ENCODE measurements at regions not wholly inside any gene's neighbourhood (a gene's known extent, or its start where the extent isn't known, plus 50 kb on each side); places are given as distances from the start of the nearest gene placed in this dataset.

- H3K4me3 ChIP-seq (ENCODE audit: insufficient read length, low read depth): no peak overlapping the region
- H3K9me3 ChIP-seq (ENCODE audit: insufficient read depth, low read length): no peaks in the 10 kb centered on the region
- TF ChIP-seq YY1 (IDR thresholded peaks at IDR 0.05; ENCODE audit: insufficient read depth, insufficient read length) (no peak), SUZ12 (IDR thresholded peaks at IDR 0.05; ENCODE audit: extremely low read depth, insufficient read depth, insufficient read length) (no peak), ZNF274 (IDR thresholded peaks at IDR 0.05; ENCODE audit: low read depth, low read length) (no peak)
- no peak overlapping the region for H3K9ac ChIP-seq (ENCODE audit: insufficient read length, low read depth)
- DNase-seq (ENCODE audit: low read depth, low spot score): peak; percentile 30
- H3K36me3 ChIP-seq (ENCODE audit: insufficient read depth, insufficient read length, low read length): no peaks in the 10 kb centered on the region
- H3K27me3 ChIP-seq (ENCODE audit: insufficient read depth, insufficient read length): no peaks in the 10 kb centered on the region
- no peaks in the 10 kb centered on the region for H3K4me1 ChIP-seq (ENCODE audit: insufficient read depth, insufficient read length)
Measured at GRCh38 chr4:179097741-179098140, 1655.5 kb upstream of the AGA start.

- Histone ChIP-seq H3K4me3 (ENCODE audit: insufficient read length, low read depth) (no peak overlapping the region), H3K9ac (ENCODE audit: insufficient read length, low read depth) (no peak overlapping the region), H3K9me3 (ENCODE audit: insufficient read depth, low read length) (no peaks in the 10 kb centered on the region), H3K36me3 (ENCODE audit: insufficient read depth, insufficient read length, low read length) (no peaks in the 10 kb centered on the region), H3K4me1 (ENCODE audit: insufficient read depth, insufficient read length) (no peaks in the 10 kb centered on the region), H3K27me3 (ENCODE audit: insufficient read depth, insufficient read length) (no peaks in the 10 kb centered on the region)
- DNase-seq (ENCODE audit: low read depth, low spot score): no peak
- no peak for TF ChIP-seq ZNF274 (IDR thresholded peaks at IDR 0.05; ENCODE audit: low read depth, low read length)
- TF ChIP-seq SUZ12 (IDR thresholded peaks at IDR 0.05; ENCODE audit: extremely low read depth, insufficient read depth, insufficient read length): no peak
- no peak for TF ChIP-seq YY1 (IDR thresholded peaks at IDR 0.05; ENCODE audit: insufficient read depth, insufficient read length)
Measured at GRCh38 chr4:179110356-179110755, 1668.1 kb upstream of the AGA start.

- Histone ChIP-seq H3K4me3 (ENCODE audit: insufficient read length, low read depth) (no peak overlapping the region), H3K9me3 (ENCODE audit: insufficient read depth, low read length) (no peaks in the 10 kb centered on the region), H3K36me3 (ENCODE audit: insufficient read depth, insufficient read length, low read length) (no peaks in the 10 kb centered on the region), H3K4me1 (ENCODE audit: insufficient read depth, insufficient read length) (no peaks in the 10 kb centered on the region), H3K27me3 (ENCODE audit: insufficient read depth, insufficient read length) (no peaks in the 10 kb centered on the region), H3K9ac (ENCODE audit: insufficient read length, low read depth) (no peak overlapping the region)
- DNase-seq (ENCODE audit: low read depth, low spot score): no peak
- TF ChIP-seq ZNF274 (IDR thresholded peaks at IDR 0.05; ENCODE audit: low read depth, low read length): no peak
- TF ChIP-seq SUZ12 (IDR thresholded peaks at IDR 0.05; ENCODE audit: extremely low read depth, insufficient read depth, insufficient read length): no peak
- no peak for TF ChIP-seq YY1 (IDR thresholded peaks at IDR 0.05; ENCODE audit: insufficient read depth, insufficient read length)
Measured at GRCh38 chr4:179110816-179111215, 1668.6 kb upstream of the AGA start.

DNA sequence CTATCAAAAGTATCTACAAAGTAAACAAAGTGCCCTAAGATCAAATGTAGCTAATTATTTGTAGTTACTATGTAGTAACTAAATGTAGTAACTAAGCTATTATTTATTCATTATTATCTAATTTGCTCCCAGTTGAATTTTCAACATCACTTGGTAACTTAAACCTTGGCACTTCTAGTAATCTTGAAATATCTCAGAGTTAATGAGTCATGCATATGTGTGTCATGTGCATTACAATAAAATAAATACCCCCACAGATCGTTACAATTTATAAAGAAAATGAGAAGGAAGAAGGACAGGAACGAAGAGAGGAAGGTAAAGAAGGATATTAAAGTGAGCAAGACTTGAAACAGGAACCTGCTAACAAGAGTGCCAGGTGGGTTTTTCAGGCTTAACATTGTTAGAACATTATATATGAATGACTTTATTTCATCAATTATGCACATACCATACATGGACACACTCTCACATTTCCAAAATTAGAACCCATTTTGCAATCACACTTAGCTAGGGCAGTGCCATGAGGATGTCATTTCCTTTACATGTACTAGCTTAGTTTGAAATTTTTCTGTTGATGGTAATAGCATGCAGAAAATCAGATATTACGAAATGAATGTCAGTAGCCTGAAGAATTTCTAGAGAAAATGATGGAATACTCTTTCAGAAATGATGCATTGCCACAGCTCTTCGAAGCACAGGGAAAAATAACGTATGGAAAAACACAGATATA lies 1670.4 kb upstream of the AGA start:
- no peak overlapping the region for H3K4me3 ChIP-seq (ENCODE audit: insufficient read length, low read depth)
- H3K36me3 ChIP-seq (ENCODE audit: insufficient read depth, insufficient read length, low read length): no peaks in the 10 kb centered on the region
- no peaks in the 10 kb centered on the region for H3K27me3 ChIP-seq (ENCODE audit: insufficient read depth, insufficient read length)
- no peaks in the 10 kb centered on the region for H3K9me3 ChIP-seq (ENCODE audit: insufficient read depth, low read length)
- DNase-seq (ENCODE audit: low read depth, low spot score): no peak
- TF ChIP-seq ZNF274 (IDR thresholded peaks at IDR 0.05; ENCODE audit: low read depth, low read length): no peak
- TF ChIP-seq YY1 (IDR thresholded peaks at IDR 0.05; ENCODE audit: insufficient read depth, insufficient read length): no peak
- no peak for TF ChIP-seq SUZ12 (IDR thresholded peaks at IDR 0.05; ENCODE audit: extremely low read depth, insufficient read depth, insufficient read length)
- no peaks in the 10 kb centered on the region for H3K4me1 ChIP-seq (ENCODE audit: insufficient read depth, insufficient read length)
- H3K9ac ChIP-seq (ENCODE audit: insufficient read length, low read depth): no peak overlapping the region

GRCh38 chr4:179114615-179115014 lies 1672.4 kb upstream of the AGA start:
- Histone ChIP-seq H3K9me3 (ENCODE audit: insufficient read depth, low read length) (no peaks in the 10 kb centered on the region), H3K27me3 (ENCODE audit: insufficient read depth, insufficient read length) (no peaks in the 10 kb centered on the region), H3K36me3 (ENCODE audit: insufficient read depth, insufficient read length, low read length) (no peaks in the 10 kb centered on the region), H3K9ac (ENCODE audit: insufficient read length, low read depth) (no peak overlapping the region), H3K4me1 (ENCODE audit: insufficient read depth, insufficient read length) (no peaks in the 10 kb centered on the region), H3K4me3 (ENCODE audit: insufficient read length, low read depth) (no peak overlapping the region)
- TF ChIP-seq ZNF274 (IDR thresholded peaks at IDR 0.05; ENCODE audit: low read depth, low read length) (no peak), SUZ12 (IDR thresholded peaks at IDR 0.05; ENCODE audit: extremely low read depth, insufficient read depth, insufficient read length) (no peak), YY1 (IDR thresholded peaks at IDR 0.05; ENCODE audit: insufficient read depth, insufficient read length) (no peak)
- no peak for DNase-seq (ENCODE audit: low read depth, low spot score)

DNA sequence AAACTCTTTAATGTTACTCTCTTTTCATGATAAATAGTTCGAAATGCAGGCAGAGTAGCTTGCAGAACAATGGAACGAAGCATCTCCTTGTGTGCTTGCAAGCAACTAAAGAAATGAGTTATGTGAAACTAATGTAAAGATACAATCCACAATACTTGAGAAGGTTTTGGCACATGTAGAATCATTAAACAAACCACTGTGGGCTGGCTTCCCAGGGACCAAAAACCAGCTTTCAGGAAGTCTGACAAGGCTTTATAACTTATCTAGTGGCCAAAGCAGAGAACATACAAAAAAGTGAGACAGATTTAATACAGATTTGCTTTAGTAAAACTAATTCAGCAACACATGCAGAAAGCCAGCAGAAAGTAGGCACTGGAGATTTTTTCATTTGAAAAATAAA lies 1673.8 kb upstream of the AGA start:
- H3K9me3 ChIP-seq (ENCODE audit: insufficient read depth, low read length): no peaks in the 10 kb centered on the region

DNA sequence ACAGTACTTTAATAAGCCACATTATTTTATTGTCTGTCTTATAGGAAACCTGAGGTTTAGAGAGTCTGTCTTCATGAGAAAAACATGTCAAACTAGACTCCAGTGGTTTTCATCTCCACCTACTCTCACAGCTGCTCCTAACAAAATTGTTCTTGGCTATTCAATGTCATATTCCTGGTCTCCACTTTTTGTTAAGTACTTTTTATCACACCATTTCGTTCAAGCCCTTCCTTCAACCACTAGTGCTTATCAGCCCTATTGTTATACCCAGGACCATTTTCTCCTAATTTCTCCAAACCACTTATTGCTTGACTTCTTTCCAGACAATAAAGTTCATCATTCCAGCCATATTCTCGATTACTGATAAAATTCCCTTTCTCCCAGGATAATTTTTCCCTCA lies 1674.3 kb upstream of the AGA start:
- Histone ChIP-seq H3K27me3 (ENCODE audit: insufficient read depth, insufficient read length) (no peaks in the 10 kb centered on the region), H3K9ac (ENCODE audit: insufficient read length, low read depth) (no peak overlapping the region), H3K4me1 (ENCODE audit: insufficient read depth, insufficient read length) (no peaks in the 10 kb centered on the region), H3K4me3 (ENCODE audit: insufficient read length, low read depth) (no peak overlapping the region), H3K9me3 (ENCODE audit: insufficient read depth, low read length) (no peaks in the 10 kb centered on the region), H3K36me3 (ENCODE audit: insufficient read depth, insufficient read length, low read length) (no peaks in the 10 kb centered on the region)
- no peak for TF ChIP-seq YY1 (IDR thresholded peaks at IDR 0.05; ENCODE audit: insufficient read depth, insufficient read length)
- no peak for TF ChIP-seq ZNF274 (IDR thresholded peaks at IDR 0.05; ENCODE audit: low read depth, low read length)
- TF ChIP-seq SUZ12 (IDR thresholded peaks at IDR 0.05; ENCODE audit: extremely low read depth, insufficient read depth, insufficient read length): no peak
- DNase-seq (ENCODE audit: low read depth, low spot score): no peak

More for the DNA sequence above, 1673.8 kb upstream of the AGA start:
- Histone ChIP-seq H3K4me1 (ENCODE audit: insufficient read depth, insufficient read length) (no peaks in the 10 kb centered on the region), H3K27me3 (ENCODE audit: insufficient read depth, insufficient read length) (no peaks in the 10 kb centered on the region), H3K36me3 (ENCODE audit: insufficient read depth, insufficient read length, low read length) (no peaks in the 10 kb centered on the region), H3K9ac (ENCODE audit: insufficient read length, low read depth) (no peak overlapping the region), H3K4me3 (ENCODE audit: insufficient read length, low read depth) (no peak overlapping the region)
- no peak for DNase-seq (ENCODE audit: low read depth, low spot score)
- no peak for TF ChIP-seq ZNF274 (IDR thresholded peaks at IDR 0.05; ENCODE audit: low read depth, low read length)
- TF ChIP-seq SUZ12 (IDR thresholded peaks at IDR 0.05; ENCODE audit: extremely low read depth, insufficient read depth, insufficient read length): no peak
- no peak for TF ChIP-seq YY1 (IDR thresholded peaks at IDR 0.05; ENCODE audit: insufficient read depth, insufficient read length)

All from NT2/D1 (cell line).